NCI-H2081 (cell line): ENCODE measurements at regions not wholly inside any gene's neighbourhood (a gene's known extent, or its start where the extent isn't known, plus 50 kb on each side); places are given as distances from the start of the nearest gene placed in this dataset.
A peak's percentile ranks its signal among the peaks of the same experiment; 100 is the strongest.
"Not testable (repeated sequence)": the region's sequence is repeated elsewhere in the genome, so short reads cannot be mapped to it uniquely, and the experiment has no call there.

Experiments
- DNase-seq, 2 experiments: peaks; one replicate each; lab custom pipeline; 2025; lab: John Stamatoyannopoulos, UW

DNA sequence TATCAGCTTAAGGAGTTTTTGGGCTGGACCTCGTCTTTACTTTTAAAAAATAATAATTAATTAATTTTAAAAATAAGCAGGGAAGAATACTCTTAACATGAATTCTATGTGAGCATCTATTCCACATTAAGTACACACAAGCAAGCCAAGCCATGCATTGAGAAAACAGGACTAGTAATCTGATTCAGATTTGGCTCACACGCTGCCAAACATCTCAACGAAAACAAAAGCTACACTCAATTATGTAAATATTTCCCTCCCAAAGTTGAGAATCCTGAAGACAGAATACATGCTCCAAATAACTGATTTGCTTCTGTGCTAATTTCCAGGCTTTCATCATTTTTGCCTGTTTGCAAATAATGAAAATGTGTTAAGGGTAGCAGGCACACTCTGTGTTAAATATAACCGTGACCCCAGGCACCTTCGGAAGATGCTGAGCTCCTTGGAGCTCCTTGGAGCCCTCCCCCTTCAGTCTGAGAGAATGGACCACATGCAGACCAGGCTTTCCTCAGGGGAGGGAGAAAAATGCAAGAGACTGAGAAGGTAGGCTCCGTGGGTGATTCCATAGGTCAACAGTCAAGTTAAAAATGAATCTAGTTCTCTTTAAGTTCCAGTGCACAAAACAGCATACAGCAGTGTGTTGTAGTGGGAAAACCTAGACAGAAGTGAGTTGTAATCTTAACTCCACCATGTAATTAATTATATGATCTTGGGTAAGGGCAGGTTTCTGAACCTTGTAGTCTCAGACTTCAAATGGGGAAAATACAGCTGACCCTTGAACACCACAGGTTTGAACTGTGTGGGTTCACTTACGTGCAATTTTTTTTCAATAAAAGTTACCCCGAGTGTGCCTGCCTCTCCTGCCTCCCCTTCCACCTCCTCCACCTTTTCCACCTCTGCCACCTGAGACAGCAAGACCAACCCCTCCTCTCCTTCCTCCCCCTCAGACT is 161.3 kb upstream of the RREB1 start:
- no peak for DNase-seq

GRCh38 chr6:6950373-6951145 is 157.2 kb upstream of the RREB1 start:
- no peak for DNase-seq

GRCh38 chr6:6951355-6951754 is 156.4 kb upstream of the RREB1 start:
- DNase-seq = no peak

DNA sequence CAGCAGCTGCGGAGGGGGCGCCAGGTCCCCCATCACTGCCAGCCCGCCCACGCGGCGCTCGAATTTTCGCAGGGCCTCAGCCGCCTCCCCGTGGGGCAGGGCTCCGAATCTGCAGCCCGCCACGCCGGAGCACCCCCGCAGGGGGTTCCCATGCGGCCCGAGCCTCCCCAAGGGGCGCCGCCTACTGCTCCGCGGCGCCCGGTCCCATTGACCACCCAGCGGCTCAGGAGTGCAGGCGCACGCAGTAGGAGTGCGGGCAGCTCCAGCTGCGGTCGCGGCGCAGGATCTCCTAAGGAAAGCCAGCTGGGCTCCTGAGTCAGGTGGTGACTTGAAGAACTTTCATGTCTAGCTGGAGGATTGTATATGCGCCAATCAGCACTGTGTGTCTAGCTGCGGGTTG is 155.3 kb upstream of the RREB1 start:
- no peak for DNase-seq

DNA sequence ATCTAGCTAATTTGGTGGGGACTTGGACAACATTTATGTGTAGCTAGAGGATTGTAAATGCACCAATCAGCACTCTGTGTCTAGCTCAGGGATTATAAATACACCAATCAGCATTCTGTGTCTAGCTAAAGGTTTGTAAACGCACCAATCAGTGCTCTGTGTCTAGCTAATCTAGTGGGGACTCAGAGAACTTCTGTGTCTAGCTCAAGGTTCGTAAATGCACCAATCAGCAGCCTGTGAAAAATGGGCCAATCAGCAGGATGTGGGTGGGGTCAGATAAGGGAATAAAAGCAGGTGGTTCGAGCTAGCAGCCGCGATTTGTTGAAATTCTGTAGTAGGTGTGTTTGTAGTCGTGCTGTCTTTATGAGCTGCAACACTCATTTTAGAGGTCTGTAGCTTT is 154.8 kb upstream of the RREB1 start:
- not testable (repeated sequence) for DNase-seq

DNA sequence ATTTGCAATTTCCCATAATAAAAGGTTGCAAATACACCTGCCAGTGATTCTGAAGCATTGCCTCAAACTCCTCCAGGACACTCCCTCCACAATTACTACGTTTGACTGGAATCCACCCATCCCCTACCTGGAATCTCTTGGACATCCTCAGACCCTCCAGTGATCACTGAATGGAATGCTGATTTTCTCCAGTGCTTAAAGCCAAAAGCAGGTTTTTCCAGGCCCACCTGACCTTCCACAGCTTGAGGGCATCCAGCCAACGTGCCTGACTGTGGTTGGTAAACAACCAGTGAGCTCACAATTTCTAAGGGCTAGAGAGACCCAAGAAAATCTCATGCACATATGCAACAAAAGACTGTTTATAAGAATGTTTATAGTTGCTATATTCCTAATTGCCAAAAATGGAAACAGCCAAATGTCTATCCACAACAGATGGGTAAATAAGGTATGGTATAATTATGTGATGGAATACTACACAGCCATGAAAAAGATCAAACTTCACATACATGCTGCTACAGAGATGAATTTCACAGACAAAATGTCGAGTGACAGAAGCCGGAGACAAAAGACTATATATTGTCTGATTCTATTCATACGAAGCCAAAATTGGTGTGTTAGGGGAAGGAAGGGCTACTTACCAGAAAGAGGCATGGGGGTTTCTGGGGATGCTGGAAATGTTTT is 147.1 kb upstream of the RREB1 start:
- peak in 1 of 2 experiments; percentile 55 for DNase-seq

DNA sequence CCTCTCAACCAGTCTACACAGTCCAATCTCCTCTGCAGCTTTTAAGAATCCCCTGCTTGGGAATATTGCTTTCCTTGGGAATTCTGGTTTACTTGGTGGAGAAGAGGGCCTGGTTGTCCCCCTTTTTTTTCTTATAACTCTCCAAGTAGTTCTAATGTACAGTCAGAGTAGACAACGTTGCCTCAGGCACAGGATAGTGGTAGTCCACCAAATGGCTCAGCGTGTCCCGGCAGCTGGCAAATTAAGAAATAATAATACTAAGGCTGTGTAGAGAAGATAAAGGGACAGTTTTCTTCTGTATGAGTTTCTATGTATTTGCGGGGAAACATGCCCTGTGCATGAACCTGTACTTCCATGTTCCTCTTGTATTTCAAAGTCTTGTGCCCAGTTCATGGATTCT is 145.7 kb upstream of the RREB1 start:
- no peak for DNase-seq

- DNase-seq = no peak
Observed at GRCh38 chr6:6962699-6963098, 145.1 kb upstream of the RREB1 start.

DNA sequence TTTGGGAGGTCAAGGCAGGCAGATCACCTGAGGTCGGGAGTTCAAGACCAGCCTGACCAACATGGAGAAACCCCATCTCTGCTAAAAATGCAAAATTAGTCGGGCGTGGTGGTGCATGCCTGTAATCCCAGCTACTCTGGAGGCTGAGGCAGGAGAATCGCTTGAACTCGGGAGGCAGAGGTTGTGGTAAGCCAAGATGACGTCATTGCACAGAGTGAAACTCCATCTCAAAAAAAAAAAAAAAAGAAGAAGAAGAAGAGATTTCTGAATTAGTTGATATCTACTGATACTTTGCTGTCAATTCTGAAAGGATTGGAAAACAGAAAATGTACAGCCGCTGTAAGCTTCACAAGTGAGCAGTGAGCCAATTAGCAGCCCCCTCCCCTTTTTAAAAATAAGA is 144.4 kb upstream of the RREB1 start:
- not testable (repeated sequence) for DNase-seq

GRCh38 chr6:6964675-6965074 is 143.1 kb upstream of the RREB1 start:
- no peak for DNase-seq

GRCh38 chr6:6966127-6966526 is 141.6 kb upstream of the RREB1 start:
- DNase-seq = no peak

GRCh38 chr6:6966569-6966968 is 141.2 kb upstream of the RREB1 start:
- no peak for DNase-seq

DNA sequence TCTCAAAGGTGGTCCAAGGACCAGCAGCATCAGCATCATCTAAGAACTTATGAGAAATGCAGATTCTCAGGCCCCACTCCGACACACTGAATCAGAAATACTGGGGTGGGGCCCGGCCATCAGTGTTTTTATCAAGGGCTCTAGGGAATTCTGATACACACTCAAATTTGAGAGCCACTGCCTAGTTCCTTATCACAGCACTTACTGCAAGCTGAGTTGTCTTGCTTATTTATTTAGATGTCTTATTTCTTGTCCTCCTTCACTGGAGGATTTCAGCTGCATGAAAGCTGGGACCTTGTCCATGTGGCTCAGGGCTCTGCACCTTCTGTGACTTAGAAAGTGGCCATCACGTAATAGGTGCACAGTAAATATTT is 139.4 kb upstream of the RREB1 start:
- no peak for DNase-seq

DNA sequence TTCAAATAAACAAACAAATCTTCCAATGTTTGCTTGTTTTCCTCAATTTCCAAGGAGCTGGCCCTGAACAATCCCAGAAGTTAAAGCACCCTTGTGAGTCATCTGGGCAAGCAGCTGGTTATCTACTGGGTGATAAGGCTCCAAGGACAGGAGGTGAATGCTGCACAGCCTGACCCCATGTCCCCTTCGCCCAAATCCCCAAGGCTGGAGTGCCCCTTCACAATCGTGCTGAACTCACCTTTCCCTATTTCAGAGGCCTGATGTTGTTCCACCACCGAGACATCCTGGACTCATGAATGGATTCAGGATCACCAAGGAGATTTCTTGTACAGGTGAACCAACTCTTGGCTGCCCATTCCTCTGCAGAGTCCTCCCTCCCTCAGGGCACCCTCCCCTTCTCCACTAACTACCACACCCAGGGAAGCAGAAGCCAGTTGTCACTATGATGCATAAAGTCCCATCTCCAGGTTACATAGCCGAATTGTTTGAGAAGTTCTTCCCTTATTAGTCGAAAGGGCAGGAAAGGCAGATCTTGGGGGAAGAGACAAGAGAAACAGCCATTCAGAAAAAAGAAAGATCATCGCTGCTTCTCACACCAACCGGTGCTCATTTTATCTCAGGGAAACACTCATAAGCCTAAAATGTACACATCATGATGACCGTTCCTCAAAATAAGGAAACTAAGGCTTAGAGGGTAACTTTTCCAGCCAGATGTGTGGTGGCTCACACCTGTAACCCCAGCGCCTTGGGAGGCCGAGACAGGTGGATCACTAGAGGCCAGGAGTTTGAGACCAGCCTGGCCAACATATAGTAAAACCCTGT is 138.8 kb upstream of the RREB1 start:
- DNase-seq = no peak

- no peak for DNase-seq
Observed at GRCh38 chr6:6969761-6970223, 138.0 kb upstream of the RREB1 start.

GRCh38 chr6:6970851-6971250 is 136.9 kb upstream of the RREB1 start:
- no peak for DNase-seq

GRCh38 chr6:6971369-6971768 is 136.4 kb upstream of the RREB1 start:
- DNase-seq = no peak

- DNase-seq = no peak
Observed at GRCh38 chr6:6972456-6972855, 135.3 kb upstream of the RREB1 start.

DNA sequence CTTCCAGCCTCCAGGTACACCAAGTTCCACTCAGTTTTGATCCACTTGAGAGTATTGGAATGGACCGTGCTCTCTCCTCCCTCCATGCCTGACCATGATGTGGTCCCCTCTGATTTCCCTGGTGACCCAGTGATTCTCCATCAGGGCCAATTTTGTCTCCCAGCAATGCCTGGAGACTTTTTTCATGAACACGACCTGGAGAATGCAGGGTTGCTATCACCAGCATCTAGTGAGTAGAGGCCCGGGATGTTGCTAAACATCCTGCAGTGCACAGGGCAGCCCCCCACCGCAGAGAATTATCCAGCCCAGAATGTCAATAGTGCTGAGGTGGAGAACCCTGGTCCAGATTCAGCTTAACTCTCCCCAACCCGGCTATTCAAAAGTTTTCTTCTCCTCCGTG is 134.0 kb upstream of the RREB1 start:
- no peak for DNase-seq

GRCh38 chr6:6975459-6976111 is 132.2 kb upstream of the RREB1 start:
- DNase-seq = no peak

GRCh38 chr6:6976193-6976592 is 131.6 kb upstream of the RREB1 start:
- no peak for DNase-seq
